Right lobe of liver (tissue), 6 donors: ENCODE measurements at regions not wholly inside any gene's neighbourhood (a gene's known extent, or its start where the extent isn't known, plus 50 kb on each side); places are given as distances from the start of the nearest gene placed in this dataset.

ENCODE experiments used
- ATAC-seq, 4 donors: fragments of 200-7000 bp; cut with Tn5 transposase; one replicate each; pipeline ENCODE4 v1.9.1; 2020; ENCODE audit warnings: mild to moderate bottlenecking in 4 of 4, moderate library complexity in 4 of 4
- DNase-seq, 3 donors: peaks; one replicate each; pipeline ENCODE4 v3.0.0-alpha.2; 2020
- H3K27ac ChIP-seq, 3 donors: fragments of 200-600 bp; one replicate each; pipeline ENCODE4 v1.8.0; 2022
- H3K27me3 ChIP-seq, 2 donors: fragments of 200-600 bp; one replicate each; pipeline ENCODE4 v1.8.0; 2022
- H3K36me3 ChIP-seq, 4 donors: fragments of 200-600 bp; sonication (generic) in 1 of 4; one replicate each; pipeline versions ENCODE4 v1.5.1 to v1.8.0; 2017 to 2022; ENCODE audit warnings: control low read depth in 1 of 4
- H3K4me1 ChIP-seq, 4 donors: fragments of 200-600 bp; sonication (generic) in 1 of 4; one replicate each; pipeline versions ENCODE4 v1.5.1 to v1.8.0; 2017 to 2022; ENCODE audit warnings: control low read depth in 1 of 4
- H3K4me3 ChIP-seq, 3 donors: fragments of 200-600 bp; one replicate each; pipeline ENCODE4 v1.8.0; 2022
- H3K9me3 ChIP-seq, 4 donors: fragments of 200-600 bp; sonication (generic) in 1 of 4; one replicate each; pipeline versions ENCODE4 v1.5.1 to v1.8.0; 2017 to 2022; ENCODE audit warnings: control low read depth in 1 of 4
- CTCF ChIP-seq, 4 donors: fragments of 200-600 bp in 3 of 4; fragments of 450-650 bp in 1 of 4; IDR thresholded peaks; one replicate each; pipeline versions ENCODE4 v1.5.1 to v1.8.0; 2016 to 2022; ENCODE audit warnings: antibody characterized with exemption in 4 of 4, mild to moderate bottlenecking in 2 of 4
- POLR2A ChIP-seq: fragments of 450-650 bp; IDR thresholded peaks from one replicate; pipeline ENCODE4 v1.6.1; 2017; ENCODE audit warnings: antibody characterized with exemption, mild to moderate bottlenecking
- WGBS: methylation state at CpG from one replicate; pipeline ENCODE4 v1.1.6; 2018; ENCODE audit warnings: low coverage, low lambda C conversion rate; ENCODE audit not compliant: insufficient coverage; ENCODE audit errors: missing lambda C conversion rate; 5-methylcytosine and 5-hydroxymethylcytosine counted together
- intact Hi-C, 2 donors: fragments of 100-400 bp; cut with DNase I; formaldehyde crosslinking; loops; one replicate each; pipeline versions ENCODE4 v1.11.2 to v1.14.1; 2022
- donor health status: DM: no; HTN: yes; CAD: no.
- donor health status: DM: no; HTN: no; CAD: no.
- donor health status: DM: no; HTN: no; CAD: no.
- donor health status: DM: no; HTN: yes; CAD: no.
- donor health status: DM: no; HTN: yes; CAD: no.

- Histone ChIP-seq H3K9me3 (no peaks in the 10 kb centered on the region), H3K4me1 (no peaks in the 10 kb centered on the region), H3K36me3 (no peaks in the 10 kb centered on the region), H3K4me3 (no peak overlapping the region), H3K27ac (no peak overlapping the region), H3K27me3 (no peaks in the 10 kb centered on the region)
- 48% methylated on average over 3 of the region's 3 CpGs for WGBS
- intact Hi-C loops, result no loop called here
- no peak for TF ChIP-seq POLR2A
- TF ChIP-seq CTCF (IDR thresholded peaks at IDR 0.05), result no peak
- no peak for DNase-seq
- no peak for ATAC-seq
These were observed 378.4 kb upstream of the IGFBP7 start for GRCh38 chr4:57488366-57489162.

GRCh38 chr4:57475424-57475823 is 365.2 kb upstream of the IGFBP7 start:
- H3K9me3 ChIP-seq, result no peaks in the 10 kb centered on the region
- no peak overlapping the region for H3K27ac ChIP-seq
- intact Hi-C loops, result no loop called here
- ATAC-seq (no peak), DNase-seq (no peak)
- TF ChIP-seq CTCF (IDR thresholded peaks at IDR 0.05) (no peak), POLR2A (no peak)
- no peaks in the 10 kb centered on the region for H3K27me3 ChIP-seq
- 50% methylated on average over 1 of the region's 1 CpG for WGBS
- no peak overlapping the region for H3K4me3 ChIP-seq
- H3K4me1 ChIP-seq, result no peaks in the 10 kb centered on the region
- H3K36me3 ChIP-seq, result no peaks in the 10 kb centered on the region

GRCh38 chr4:57465321-57466056 is 355.3 kb upstream of the IGFBP7 start:
- no peak for DNase-seq
- no peaks in the 10 kb centered on the region for H3K4me1 ChIP-seq
- H3K4me3 ChIP-seq, result no peak overlapping the region
- H3K9me3 ChIP-seq, result no peaks in the 10 kb centered on the region
- H3K27ac ChIP-seq, result no peak overlapping the region
- TF ChIP-seq CTCF (IDR thresholded peaks at IDR 0.05) (no peak), POLR2A (no peak)
- intact Hi-C loops, result no loop called here
- H3K36me3 ChIP-seq, result no peaks in the 10 kb centered on the region
- WGBS, result 46% methylated on average over 6 of the region's 6 CpGs
- ATAC-seq, result no peak
- no peaks in the 10 kb centered on the region for H3K27me3 ChIP-seq

GRCh38 chr4:57462843-57463242 is 352.7 kb upstream of the IGFBP7 start:
- no peak for TF ChIP-seq POLR2A
- no peak for TF ChIP-seq CTCF (IDR thresholded peaks at IDR 0.05)
- Histone ChIP-seq H3K4me3 (no peak overlapping the region), H3K4me1 (no peaks in the 10 kb centered on the region), H3K27me3 (no peaks in the 10 kb centered on the region), H3K9me3 (no peaks in the 10 kb centered on the region), H3K36me3 (no peaks in the 10 kb centered on the region), H3K27ac (no peak overlapping the region)
- WGBS, result 10% methylated on average over 1 of the region's 1 CpG
- ATAC-seq (no peak), DNase-seq (no peak)
- intact Hi-C loops, result no loop called here
